K562 (cell line): ENCODE measurements at regions not wholly inside any gene's neighbourhood (a gene's known extent, or its start where the extent isn't known, plus 50 kb on each side); places are given as distances from the start of the nearest gene placed in this dataset.

Experiments used
- EP300 ChIP-seq: IDR thresholded peaks from 2 replicates; pipeline ENCODE4 v1.6.1; 2012; ENCODE audit warnings: low read length, improper control_type of control experiment
- FUS ChIP-seq: fragments of 200-400 bp; formaldehyde crosslinking; optimal IDR thresholded peaks from 2 replicates; pipeline ENCODE3; 2017; ENCODE audit warnings: low read depth, low read length
- GTF2F1 ChIP-seq: IDR thresholded peaks from 2 replicates; pipeline ENCODE4 v1.6.1; 2011; ENCODE audit warnings: low read depth, low read length, improper control_type of control experiment
- MCM5 ChIP-seq: fragments of 450-650 bp; IDR thresholded peaks from 2 replicates; pipeline ENCODE4 v1.6.1; 2016; ENCODE audit warnings: low read depth
- MYBL2 ChIP-seq, 2 experiments: fragments of 450-650 bp in 1 of 2; sonication (generic) in 1 of 2; formaldehyde crosslinking in 1 of 2; IDR thresholded peaks; 2 replicates each; pipeline versions ENCODE4 v1.6.1 to v1.8.1; 2017 to 2022; ENCODE audit warnings: borderline replicate concordance in 1 of 2, inconsistent platforms in 1 of 2, low read depth in 1 of 2, mild to moderate bottlenecking in 1 of 2, missing genetic modification reagents in 1 of 2, moderate library complexity in 1 of 2
- RERE ChIP-seq: sonication (generic); formaldehyde crosslinking; IDR thresholded peaks from 2 replicates; pipeline ENCODE4 v1.8.0; 2023; ENCODE audit warnings: missing genetic modification reagents, mild to moderate bottlenecking, borderline replicate concordance
- RNF2 ChIP-seq: sonication (generic); IDR thresholded peaks from 2 replicates; pipeline ENCODE4 v1.6.1; 2016
- SIX5 ChIP-seq, 2 experiments: IDR thresholded peaks; 2 replicates each; pipeline ENCODE4 v1.6.1; 2011; ENCODE audit warnings: low read length in 2 of 2, borderline replicate concordance in 1 of 2, low read depth in 1 of 2, mild to moderate bottlenecking in 1 of 2, moderate library complexity in 1 of 2; ENCODE audit not compliant: insufficient read depth in 1 of 2
- TARDBP ChIP-seq: fragments of 450-650 bp; IDR thresholded peaks from 2 replicates; pipeline ENCODE4 v1.6.1; 2016
- ZNF184 ChIP-seq: sonication (generic); formaldehyde crosslinking; IDR thresholded peaks from 2 replicates; pipeline ENCODE4 v1.5.0; 2020; ENCODE audit warnings: missing genetic modification reagents
- ZNF431 ChIP-seq: sonication (generic); formaldehyde crosslinking; IDR thresholded peaks from 2 replicates; pipeline ENCODE4 v1.8.0; 2022; ENCODE audit warnings: mild to moderate bottlenecking, missing genetic modification reagents
- TF ChIP-seq, protein P1 (sequence below): fragments of 450-650 bp; IDR thresholded peaks from 2 replicates; pipeline ENCODE4 v1.6.1; 2016; ENCODE audit warnings: mild to moderate bottlenecking
- TF ChIP-seq, protein P2 (sequence below): fragments of 450-650 bp; IDR thresholded peaks from 2 replicates; pipeline ENCODE4 v1.6.1; 2017; ENCODE audit warnings: antibody characterized with exemption

DNA sequence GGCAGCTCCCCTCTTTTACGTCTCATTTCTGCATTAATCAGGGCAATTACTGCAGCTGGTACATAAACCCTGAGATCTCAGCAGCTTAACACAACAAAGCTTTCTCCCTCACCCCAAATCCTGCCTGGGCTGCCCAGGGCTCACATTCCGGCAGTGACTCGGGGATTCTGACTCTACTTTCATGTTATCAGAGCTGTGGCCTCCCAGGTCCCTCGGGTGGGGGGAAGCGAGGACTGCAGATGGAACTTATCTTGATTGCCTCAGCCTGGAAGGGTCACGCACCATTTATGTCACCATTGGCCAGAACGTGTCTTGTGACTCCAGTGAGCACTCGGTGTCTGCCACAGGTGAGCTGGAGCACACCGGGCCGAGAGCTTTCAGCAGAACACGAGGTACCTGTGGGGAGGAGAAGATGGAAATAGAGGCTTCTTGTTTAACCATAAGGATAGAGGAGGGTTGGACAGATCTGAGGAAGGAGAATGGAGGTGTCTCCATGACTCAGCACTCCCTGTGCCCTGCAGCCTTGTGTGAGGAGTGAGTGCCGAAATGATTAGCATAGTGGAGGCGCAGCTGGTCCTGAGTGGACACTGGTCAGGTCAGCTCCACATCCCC is 88.5 kb upstream of the EXOC2 start (continued):
- TF ChIP-seq ZNF184 (no peak), RERE (CRISPR knock-in tag) (no peak), EP300 (peak; percentile 78), FUS (no peak), TARDBP (no peak), GTF2F1 (no peak), MCM5 (no peak), RNF2 (0 out of 2 replicates have a peak, but pooled peaks have one; percentile 32), MYBL2 (IDR thresholded peaks at IDR 0.05; ENCODE audit: low read depth) (no peak), MYBL2 (CRISPR knock-in tag; IDR thresholded peaks at IDR 0.05; ENCODE audit: borderline replicate concordance) (no peak), SIX5 (IDR thresholded peaks at IDR 0.05; ENCODE audit: borderline replicate concordance in 1 of 2, insufficient read depth in 1 of 2, low read depth in 1 of 2, low read length in 2 of 2) (no peak), ZNF431 (no peak)
- TF ChIP-seq, protein P1, sequence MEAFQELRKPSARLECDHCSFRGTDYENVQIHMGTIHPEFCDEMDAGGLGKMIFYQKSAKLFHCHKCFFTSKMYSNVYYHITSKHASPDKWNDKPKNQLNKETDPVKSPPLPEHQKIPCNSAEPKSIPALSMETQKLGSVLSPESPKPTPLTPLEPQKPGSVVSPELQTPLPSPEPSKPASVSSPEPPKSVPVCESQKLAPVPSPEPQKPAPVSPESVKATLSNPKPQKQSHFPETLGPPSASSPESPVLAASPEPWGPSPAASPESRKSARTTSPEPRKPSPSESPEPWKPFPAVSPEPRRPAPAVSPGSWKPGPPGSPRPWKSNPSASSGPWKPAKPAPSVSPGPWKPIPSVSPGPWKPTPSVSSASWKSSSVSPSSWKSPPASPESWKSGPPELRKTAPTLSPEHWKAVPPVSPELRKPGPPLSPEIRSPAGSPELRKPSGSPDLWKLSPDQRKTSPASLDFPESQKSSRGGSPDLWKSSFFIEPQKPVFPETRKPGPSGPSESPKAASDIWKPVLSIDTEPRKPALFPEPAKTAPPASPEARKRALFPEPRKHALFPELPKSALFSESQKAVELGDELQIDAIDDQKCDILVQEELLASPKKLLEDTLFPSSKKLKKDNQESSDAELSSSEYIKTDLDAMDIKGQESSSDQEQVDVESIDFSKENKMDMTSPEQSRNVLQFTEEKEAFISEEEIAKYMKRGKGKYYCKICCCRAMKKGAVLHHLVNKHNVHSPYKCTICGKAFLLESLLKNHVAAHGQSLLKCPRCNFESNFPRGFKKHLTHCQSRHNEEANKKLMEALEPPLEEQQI = no peak
- TF ChIP-seq, protein P2, sequence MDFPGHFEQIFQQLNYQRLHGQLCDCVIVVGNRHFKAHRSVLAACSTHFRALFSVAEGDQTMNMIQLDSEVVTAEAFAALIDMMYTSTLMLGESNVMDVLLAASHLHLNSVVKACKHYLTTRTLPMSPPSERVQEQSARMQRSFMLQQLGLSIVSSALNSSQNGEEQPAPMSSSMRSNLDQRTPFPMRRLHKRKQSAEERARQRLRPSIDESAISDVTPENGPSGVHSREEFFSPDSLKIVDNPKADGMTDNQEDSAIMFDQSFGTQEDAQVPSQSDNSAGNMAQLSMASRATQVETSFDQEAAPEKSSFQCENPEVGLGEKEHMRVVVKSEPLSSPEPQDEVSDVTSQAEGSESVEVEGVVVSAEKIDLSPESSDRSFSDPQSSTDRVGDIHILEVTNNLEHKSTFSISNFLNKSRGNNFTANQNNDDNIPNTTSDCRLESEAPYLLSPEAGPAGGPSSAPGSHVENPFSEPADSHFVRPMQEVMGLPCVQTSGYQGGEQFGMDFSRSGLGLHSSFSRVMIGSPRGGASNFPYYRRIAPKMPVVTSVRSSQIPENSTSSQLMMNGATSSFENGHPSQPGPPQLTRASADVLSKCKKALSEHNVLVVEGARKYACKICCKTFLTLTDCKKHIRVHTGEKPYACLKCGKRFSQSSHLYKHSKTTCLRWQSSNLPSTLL = no peak
